OCI-LY7 (cell line): ENCODE measurements at regions not wholly inside any gene's neighbourhood (a gene's known extent, or its start where the extent isn't known, plus 50 kb on each side); places are given as distances from the start of the nearest gene placed in this dataset.

Experiments used
- CTCF ChIP-seq: fragments of 200-600 bp; sonication (generic); conservative IDR thresholded peaks from 2 replicates; pipeline ENCODE4 v1.5.1; 2014; ENCODE audit warnings: mild to moderate bottlenecking, antibody characterized with exemption, low read length, moderate library complexity, mixed read lengths
- EZH2phosphoT487 ChIP-seq: fragments of 200-600 bp; sonication (generic); IDR thresholded peaks from 2 replicates; pipeline ENCODE4 v1.6.1; 2018; ENCODE audit warnings: low read depth, borderline replicate concordance, mild to moderate bottlenecking, mixed run types, antibody characterized with exemption, low read length, moderate library complexity, mixed read lengths

GRCh38 chr1:228811712-228812305 lies 76.5 kb downstream of the RHOU start:
- no peak for TF ChIP-seq CTCF
- TF ChIP-seq EZH2phosphoT487, result no peak
